ENCODE measurements at regions not wholly inside any gene's neighbourhood (a gene's known extent, or its start where the extent isn't known, plus 50 kb on each side); places are given as distances from the start of the nearest gene placed in this dataset.
A peak's percentile ranks its signal among the peaks of the same experiment; 100 is the strongest.

GRCh38 chr5:124806373-124807077 is 60.1 kb upstream of the ZNF608 start (continued):
- no peak for TF ChIP-seq ZNF180 (CRISPR knock-in tag; IDR thresholded peaks at IDR 0.05; ENCODE audit: borderline replicate concordance, low read depth)
- no peak for TF ChIP-seq PAX8 (CRISPR knock-in tag; IDR thresholded peaks at IDR 0.05; ENCODE audit: borderline replicate concordance)
- peak; percentile 44; the same call in 1 of the 2 replicates for TF ChIP-seq SALL1 (CRISPR knock-in tag; IDR thresholded peaks at IDR 0.05)
- no peak for TF ChIP-seq KDM3A (CRISPR knock-in tag; IDR thresholded peaks at IDR 0.05; ENCODE audit: low read depth)
- no peak for TF ChIP-seq ZNF33B (CRISPR knock-in tag; IDR thresholded peaks at IDR 0.05)
- TF ChIP-seq ARID5B (CRISPR knock-in tag; IDR thresholded peaks at IDR 0.05) = peak; percentile 48
- 0 out of 2 replicates have a peak, but pooled peaks have one; percentile 23 for TF ChIP-seq FOXJ3 (CRISPR knock-in tag; IDR thresholded peaks at IDR 0.05; ENCODE audit: borderline replicate concordance)
- TF ChIP-seq BCL6 (CRISPR knock-in tag; IDR thresholded peaks at IDR 0.05) = peak; percentile 53; the same call in 1 of the 2 replicates
- TF ChIP-seq YEATS4 (CRISPR knock-in tag; IDR thresholded peaks at IDR 0.05; ENCODE audit: borderline replicate concordance) = no peak
- TF ChIP-seq, protein P1, sequence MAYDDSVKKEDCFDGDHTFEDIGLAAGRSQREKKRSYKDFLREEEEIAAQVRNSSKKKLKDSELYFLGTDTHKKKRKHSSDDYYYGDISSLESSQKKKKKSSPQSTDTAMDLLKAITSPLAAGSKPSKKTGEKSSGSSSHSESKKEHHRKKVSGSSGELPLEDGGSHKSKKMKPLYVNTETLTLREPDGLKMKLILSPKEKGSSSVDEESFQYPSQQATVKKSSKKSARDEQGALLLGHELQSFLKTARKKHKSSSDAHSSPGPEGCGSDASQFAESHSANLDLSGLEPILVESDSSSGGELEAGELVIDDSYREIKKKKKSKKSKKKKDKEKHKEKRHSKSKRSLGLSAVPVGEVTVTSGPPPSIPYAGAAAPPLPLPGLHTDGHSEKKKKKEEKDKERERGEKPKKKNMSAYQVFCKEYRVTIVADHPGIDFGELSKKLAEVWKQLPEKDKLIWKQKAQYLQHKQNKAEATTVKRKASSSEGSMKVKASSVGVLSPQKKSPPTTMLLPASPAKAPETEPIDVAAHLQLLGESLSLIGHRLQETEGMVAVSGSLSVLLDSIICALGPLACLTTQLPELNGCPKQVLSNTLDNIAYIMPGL (CRISPR knock-in tag; IDR thresholded peaks at IDR 0.05; ENCODE audit: borderline replicate concordance in 1 of 2, low read depth in 1 of 2) = no peak
- TF ChIP-seq CREB1 (IDR thresholded peaks at IDR 0.05) = peak; percentile 49
- TF ChIP-seq CREB1 (CRISPR knock-in tag; IDR thresholded peaks at IDR 0.05) = no peak
- TF ChIP-seq ZNF775 (CRISPR knock-in tag; IDR thresholded peaks at IDR 0.05; ENCODE audit: borderline replicate concordance) = no peak
- no peak for TF ChIP-seq ZBTB1 (CRISPR knock-in tag; IDR thresholded peaks at IDR 0.05; ENCODE audit: borderline replicate concordance)
- no peak for TF ChIP-seq MBNL3 (CRISPR knock-in tag; conservative IDR thresholded peaks at IDR 0.05)
- no peak for TF ChIP-seq ZNF350 (CRISPR knock-in tag; IDR thresholded peaks at IDR 0.05; ENCODE audit: borderline replicate concordance, low read depth)
- TF ChIP-seq, protein P2, sequence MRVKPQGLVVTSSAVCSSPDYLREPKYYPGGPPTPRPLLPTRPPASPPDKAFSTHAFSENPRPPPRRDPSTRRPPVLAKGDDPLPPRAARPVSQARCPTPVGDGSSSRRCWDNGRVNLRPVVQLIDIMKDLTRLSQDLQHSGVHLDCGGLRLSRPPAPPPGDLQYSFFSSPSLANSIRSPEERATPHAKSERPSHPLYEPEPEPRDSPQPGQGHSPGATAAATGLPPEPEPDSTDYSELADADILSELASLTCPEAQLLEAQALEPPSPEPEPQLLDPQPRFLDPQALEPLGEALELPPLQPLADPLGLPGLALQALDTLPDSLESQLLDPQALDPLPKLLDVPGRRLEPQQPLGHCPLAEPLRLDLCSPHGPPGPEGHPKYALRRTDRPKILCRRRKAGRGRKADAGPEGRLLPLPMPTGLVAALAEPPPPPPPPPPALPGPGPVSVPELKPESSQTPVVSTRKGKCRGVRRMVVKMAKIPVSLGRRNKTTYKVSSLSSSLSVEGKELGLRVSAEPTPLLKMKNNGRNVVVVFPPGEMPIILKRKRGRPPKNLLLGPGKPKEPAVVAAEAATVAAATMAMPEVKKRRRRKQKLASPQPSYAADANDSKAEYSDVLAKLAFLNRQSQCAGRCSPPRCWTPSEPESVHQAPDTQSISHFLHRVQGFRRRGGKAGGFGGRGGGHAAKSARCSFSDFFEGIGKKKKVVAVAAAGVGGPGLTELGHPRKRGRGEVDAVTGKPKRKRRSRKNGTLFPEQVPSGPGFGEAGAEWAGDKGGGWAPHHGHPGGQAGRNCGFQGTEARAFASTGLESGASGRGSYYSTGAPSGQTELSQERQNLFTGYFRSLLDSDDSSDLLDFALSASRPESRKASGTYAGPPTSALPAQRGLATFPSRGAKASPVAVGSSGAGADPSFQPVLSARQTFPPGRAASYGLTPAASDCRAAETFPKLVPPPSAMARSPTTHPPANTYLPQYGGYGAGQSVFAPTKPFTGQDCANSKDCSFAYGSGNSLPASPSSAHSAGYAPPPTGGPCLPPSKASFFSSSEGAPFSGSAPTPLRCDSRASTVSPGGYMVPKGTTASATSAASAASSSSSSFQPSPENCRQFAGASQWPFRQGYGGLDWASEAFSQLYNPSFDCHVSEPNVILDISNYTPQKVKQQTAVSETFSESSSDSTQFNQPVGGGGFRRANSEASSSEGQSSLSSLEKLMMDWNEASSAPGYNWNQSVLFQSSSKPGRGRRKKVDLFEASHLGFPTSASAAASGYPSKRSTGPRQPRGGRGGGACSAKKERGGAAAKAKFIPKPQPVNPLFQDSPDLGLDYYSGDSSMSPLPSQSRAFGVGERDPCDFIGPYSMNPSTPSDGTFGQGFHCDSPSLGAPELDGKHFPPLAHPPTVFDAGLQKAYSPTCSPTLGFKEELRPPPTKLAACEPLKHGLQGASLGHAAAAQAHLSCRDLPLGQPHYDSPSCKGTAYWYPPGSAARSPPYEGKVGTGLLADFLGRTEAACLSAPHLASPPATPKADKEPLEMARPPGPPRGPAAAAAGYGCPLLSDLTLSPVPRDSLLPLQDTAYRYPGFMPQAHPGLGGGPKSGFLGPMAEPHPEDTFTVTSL (CRISPR knock-in tag; IDR thresholded peaks at IDR 0.05; ENCODE audit: borderline replicate concordance) = peak; percentile 55; the same call in 1 of the 2 replicates
- no peak for TF ChIP-seq ZBTB42 (CRISPR knock-in tag; IDR thresholded peaks at IDR 0.05)
- TF ChIP-seq MIXL1 (CRISPR knock-in tag; IDR thresholded peaks at IDR 0.05) = 0 out of 2 replicates have a peak, but pooled peaks have one; percentile 19

All from HepG2 (cell line).